ENCODE measurements at regions not wholly inside any gene's neighbourhood (a gene's known extent, or its start where the extent isn't known, plus 50 kb on each side); places are given as distances from the start of the nearest gene placed in this dataset.

- no peak for TF ChIP-seq CTCF (conservative IDR thresholded peaks at IDR 0.05)
- TF ChIP-seq EZH2 (IDR thresholded peaks at IDR 0.05; ENCODE audit: low read depth), result no peak
These were observed 162.5 kb upstream of the GAS1 start for GRCh38 chr9:87109851-87110250.
